ENCODE measurements at regions not wholly inside any gene's neighbourhood (a gene's known extent, or its start where the extent isn't known, plus 50 kb on each side); places are given as distances from the start of the nearest gene placed in this dataset.
A peak's percentile ranks its signal among the peaks of the same experiment; 100 is the strongest.

DNA sequence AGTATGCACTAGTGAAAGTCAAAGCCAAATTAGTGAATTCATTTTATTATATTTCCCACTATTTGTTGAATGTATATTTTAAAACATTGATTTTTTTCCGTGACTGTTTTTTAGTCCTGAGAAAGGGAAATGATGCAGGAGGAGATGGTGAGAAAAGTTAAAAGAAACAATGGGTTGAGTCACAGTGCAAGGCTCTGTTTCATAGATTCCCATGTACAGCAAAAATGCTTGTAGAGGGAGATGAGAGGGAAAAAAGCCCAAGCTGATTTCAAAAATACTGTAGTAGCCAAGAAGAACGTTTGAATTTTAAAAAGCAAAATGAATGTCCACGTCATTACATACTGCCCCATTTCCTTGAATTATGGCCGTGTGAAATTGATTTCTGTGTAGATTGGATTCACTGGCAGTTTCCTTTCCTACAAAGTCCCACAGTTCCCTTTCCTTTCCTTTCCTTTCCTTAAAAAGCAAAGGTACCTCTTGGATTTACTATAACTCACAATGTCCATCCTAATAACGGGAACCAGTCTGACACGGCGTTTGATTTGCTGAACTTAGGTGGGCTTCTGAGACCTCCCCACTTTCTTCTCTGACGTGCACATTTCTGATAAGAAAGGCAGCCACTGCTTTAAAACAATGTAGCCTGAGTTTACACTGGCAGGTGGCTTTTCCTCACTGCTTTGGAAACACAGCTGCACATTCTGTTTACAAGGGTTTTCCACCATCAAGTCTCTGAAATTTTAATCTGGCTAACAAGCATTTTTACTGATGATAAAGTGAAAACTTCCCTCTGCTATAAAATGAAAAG lies 63.7 kb downstream of the SPCS3 start:
- no peak for ATAC-seq (ENCODE audit: low read depth in 2 of 2)
- Mint-ChIP-seq H3K27me3 (peaks cover 0 to 17% (median 6%) of the 10 kb centered on the region in 3 donors), H3K9me3 (no peaks in the 10 kb centered on the region), H3K4me3 (no peak overlapping the region), H3K36me3 (no peaks in the 10 kb centered on the region), H3K27ac (no peak overlapping the region), H3K4me1 (no peaks in the 10 kb centered on the region)
- no peak for DNase-seq

DNA sequence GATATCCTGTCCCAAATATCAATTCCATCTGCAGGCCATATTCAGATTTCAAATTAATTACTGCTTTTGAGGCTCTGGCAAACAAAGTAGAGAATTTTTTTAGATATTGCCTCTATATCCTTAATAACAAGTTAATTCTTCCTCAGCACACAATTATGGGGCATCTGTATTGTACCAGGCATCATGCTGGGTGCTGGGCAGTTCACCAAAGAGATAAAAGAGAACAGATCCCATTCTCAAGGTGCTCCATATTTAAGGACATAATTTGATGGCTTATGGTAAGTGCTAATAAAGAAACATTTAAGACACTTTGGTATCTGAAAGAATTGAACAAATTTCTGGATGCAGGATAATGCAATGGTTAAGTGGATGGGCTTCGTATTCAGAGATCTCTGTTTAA lies 65.8 kb downstream of the SPCS3 start:
- H3K9me3 Mint-ChIP-seq = no peaks in the 10 kb centered on the region

DNA sequence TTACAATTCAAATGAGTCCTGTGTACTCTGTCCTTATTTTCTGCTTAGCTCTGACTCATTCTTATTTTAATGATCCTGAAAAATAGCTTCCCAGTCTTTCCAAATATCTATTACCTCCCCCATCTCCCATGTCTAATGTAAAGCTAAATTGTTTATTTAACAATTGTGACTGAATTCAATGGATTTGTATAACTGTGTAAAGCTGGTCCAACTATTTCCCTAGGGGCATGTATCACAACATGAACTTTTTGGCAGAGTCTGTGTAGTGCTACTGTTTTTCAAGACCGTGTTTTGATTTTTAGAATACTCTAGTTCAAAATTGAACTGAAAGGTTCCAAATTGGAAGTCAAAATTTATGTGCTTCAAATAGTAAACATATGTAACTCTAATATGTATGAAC lies 67.8 kb downstream of the SPCS3 start:
- no peak overlapping the region for H3K4me3 Mint-ChIP-seq
- H3K27ac Mint-ChIP-seq = no peak overlapping the region
- H3K4me1 Mint-ChIP-seq = no peaks in the 10 kb centered on the region
- peaks cover 0 to 20% (median 6%) of the 10 kb centered on the region in 3 donors for H3K27me3 Mint-ChIP-seq
- no peaks in the 10 kb centered on the region for H3K9me3 Mint-ChIP-seq
- ATAC-seq (ENCODE audit: low read depth in 2 of 2) = no peak
- H3K36me3 Mint-ChIP-seq = no peaks in the 10 kb centered on the region
- DNase-seq = no peak

More for the DNA sequence above, 65.8 kb downstream of the SPCS3 start:
- Mint-ChIP-seq H3K27me3 (peaks cover 0 to 11% (median 6%) of the 10 kb centered on the region in 3 donors), H3K27ac (no peak overlapping the region), H3K36me3 (no peaks in the 10 kb centered on the region), H3K4me1 (no peaks in the 10 kb centered on the region), H3K4me3 (no peak overlapping the region)
- ATAC-seq (ENCODE audit: low read depth in 2 of 2) = no peak
- DNase-seq = no peak

DNA sequence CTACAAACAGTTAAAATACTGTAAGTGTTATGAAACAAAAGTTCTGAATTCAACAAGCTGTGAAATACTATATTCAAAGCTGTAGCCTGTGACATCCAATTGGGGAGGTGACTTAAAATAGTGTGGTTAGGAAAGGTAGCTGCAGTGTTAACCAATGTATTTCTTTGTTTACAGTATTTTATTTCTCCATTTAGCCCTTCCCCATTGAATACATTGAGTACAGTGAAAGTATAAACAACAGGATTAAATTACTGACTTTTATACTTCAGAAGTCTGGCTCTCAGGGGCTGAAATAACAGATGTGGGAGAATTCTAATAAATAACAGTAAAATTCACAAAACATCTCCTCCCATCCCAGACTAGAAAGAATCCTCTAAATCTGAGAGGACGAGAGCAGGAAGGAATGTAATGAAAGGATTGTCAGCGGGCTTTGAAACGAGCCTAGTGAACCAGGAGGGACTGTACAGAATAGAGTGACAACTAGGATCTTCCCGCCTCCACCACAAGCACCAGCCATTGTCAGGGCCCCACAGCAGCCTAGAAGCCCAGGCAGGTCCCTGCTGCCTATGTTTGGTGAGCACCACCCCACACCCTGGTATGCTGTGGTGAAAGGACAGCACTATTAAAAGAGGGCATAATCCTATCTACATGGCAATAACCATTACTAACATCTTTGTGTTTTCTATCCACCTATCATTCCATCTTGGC lies 73.7 kb downstream of the SPCS3 start:
- H3K27me3 Mint-ChIP-seq = peaks cover 0 to 9% (median 4%) of the 10 kb centered on the region in 3 donors
- DNase-seq (no peak), ATAC-seq (ENCODE audit: low read depth in 2 of 2) (no peak)
- H3K4me1 Mint-ChIP-seq = no peaks in the 10 kb centered on the region
- H3K27ac Mint-ChIP-seq = no peak overlapping the region
- H3K4me3 Mint-ChIP-seq = no peak overlapping the region
- no peaks in the 10 kb centered on the region for H3K36me3 Mint-ChIP-seq
- peaks cover 0 to 9% (median 0%) of the 10 kb centered on the region in 7 donors for H3K9me3 Mint-ChIP-seq

DNA sequence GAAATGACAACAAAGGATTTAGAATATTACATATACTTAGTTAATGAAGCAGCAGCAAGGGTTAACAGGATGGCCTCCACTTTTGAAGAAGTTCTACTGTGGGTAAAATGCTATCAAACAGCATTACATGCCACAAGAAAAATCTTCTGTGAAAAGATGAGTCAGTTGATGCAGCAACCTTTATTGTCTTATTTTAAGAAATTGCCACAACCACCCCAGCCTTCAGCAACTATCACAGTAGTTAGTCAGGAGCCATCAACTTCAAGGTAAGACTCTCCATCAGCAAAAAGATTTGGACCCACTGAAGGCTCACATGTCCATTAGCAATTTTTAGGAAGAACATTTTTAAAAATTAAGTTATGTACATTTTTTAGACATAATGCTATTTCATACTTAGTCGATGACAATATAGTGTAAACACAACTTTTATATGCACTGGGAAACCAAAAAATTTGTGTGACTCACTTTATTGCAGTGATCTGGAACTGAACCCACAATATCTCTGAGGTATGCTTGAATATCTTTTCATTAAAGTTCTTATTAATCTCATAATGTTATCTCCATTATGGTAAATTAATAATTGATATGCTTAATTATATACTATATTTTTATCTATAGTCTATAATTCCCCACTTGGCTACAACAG lies 81.2 kb downstream of the SPCS3 start:
- Mint-ChIP-seq H3K9me3 (peaks cover 0 to 20% (median 9%) of the 10 kb centered on the region in 7 donors), H3K4me1 (no peaks in the 10 kb centered on the region), H3K27me3 (peaks cover 0 to 8% (median 0%) of the 10 kb centered on the region in 3 donors), H3K27ac (no peak overlapping the region), H3K36me3 (no peaks in the 10 kb centered on the region), H3K4me3 (no peak overlapping the region)
- ATAC-seq (ENCODE audit: low read depth in 2 of 2) (no peak), DNase-seq (no peak)

DNA sequence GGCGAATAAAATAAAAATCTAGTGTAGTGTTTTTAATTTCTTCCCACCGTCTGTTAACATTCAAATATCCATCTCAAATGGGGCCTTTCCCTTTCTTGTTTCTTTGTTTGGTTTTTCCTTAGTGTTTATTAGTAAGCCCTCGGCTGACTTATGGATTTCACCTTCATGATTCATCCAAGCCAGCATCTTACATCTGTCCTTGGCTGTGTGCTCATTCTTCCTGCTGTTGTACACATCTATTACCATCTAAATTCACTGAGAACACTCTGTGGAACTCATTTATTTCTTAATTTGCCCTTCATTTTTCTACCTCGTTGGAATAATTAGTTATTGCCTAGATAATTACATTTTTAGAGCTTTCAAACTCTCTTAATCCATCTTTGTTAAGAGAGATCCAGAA lies 84.9 kb downstream of the SPCS3 start:
- no peaks in the 10 kb centered on the region for H3K36me3 Mint-ChIP-seq
- DNase-seq = no peak
- no peaks in the 10 kb centered on the region for H3K4me1 Mint-ChIP-seq

DNA sequence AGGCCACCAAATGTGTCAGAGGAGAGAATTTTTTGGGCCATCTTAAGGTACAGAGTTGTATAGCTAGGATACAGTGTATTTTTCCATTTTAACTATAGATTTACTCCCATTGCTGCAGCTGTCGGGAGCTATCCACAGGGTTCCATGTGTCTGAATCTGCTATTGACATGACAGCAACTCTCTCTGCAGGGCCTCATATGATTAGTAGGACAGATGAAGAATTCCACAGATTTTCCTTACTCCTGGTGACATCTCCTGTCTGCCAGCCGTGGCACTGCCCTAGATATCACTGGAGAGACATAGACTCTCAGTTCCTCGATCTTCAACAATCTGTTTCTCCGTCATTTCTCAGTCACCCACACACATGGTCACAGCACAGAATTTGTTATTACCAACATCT lies 86.5 kb downstream of the SPCS3 start:
- peaks cover 0 to 3% (median 0%) of the 10 kb centered on the region in 3 donors for H3K27me3 Mint-ChIP-seq
- peaks cover 0 to 6% (median 0%) of the 10 kb centered on the region in 7 donors for H3K9me3 Mint-ChIP-seq
- no peaks in the 10 kb centered on the region for H3K4me1 Mint-ChIP-seq

More for the DNA sequence above, 84.9 kb downstream of the SPCS3 start:
- Mint-ChIP-seq H3K9me3 (peaks cover 0 to 12% (median 2%) of the 10 kb centered on the region in 7 donors), H3K4me3 (no peak overlapping the region), H3K27ac (peak overlapping the region in 1 of 6 donors; percentile 72), H3K27me3 (peaks cover 0 to 3% (median 0%) of the 10 kb centered on the region in 3 donors)
- no peak for ATAC-seq (ENCODE audit: low read depth in 2 of 2)

DNA sequence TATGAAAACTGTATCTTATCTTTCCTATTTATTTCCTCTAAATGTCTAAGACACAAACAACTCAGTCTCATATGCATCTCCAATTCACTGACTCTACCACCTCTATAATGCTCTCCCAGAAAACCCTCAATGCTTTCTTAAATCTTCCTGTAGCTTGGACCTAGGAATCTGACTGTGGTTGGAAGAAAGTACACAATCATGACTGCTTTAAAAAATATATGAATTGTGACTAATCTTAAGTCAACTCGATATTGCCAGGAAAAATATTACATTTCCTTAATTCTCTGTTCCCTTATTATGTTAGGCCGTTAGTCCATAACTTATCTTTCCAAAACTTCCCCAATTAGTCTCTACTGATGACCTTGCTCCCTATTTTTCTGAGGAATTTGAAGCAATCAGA lies 87.0 kb downstream of the SPCS3 start:
- ATAC-seq (ENCODE audit: low read depth in 2 of 2) = no peak
- H3K9me3 Mint-ChIP-seq = peaks cover 0 to 4% (median 3%) of the 10 kb centered on the region in 7 donors
- H3K27ac Mint-ChIP-seq = no peak overlapping the region
- no peaks in the 10 kb centered on the region for H3K4me1 Mint-ChIP-seq
- H3K27me3 Mint-ChIP-seq = peaks cover 0 to 3% (median 0%) of the 10 kb centered on the region in 3 donors
- H3K4me3 Mint-ChIP-seq = no peak overlapping the region
- DNase-seq = no peak
- H3K36me3 Mint-ChIP-seq = no peaks in the 10 kb centered on the region

More for the DNA sequence above, 86.5 kb downstream of the SPCS3 start:
- DNase-seq = no peak
- no peaks in the 10 kb centered on the region for H3K36me3 Mint-ChIP-seq
- no peak for ATAC-seq (ENCODE audit: low read depth in 2 of 2)
- no peak overlapping the region for H3K27ac Mint-ChIP-seq
- H3K4me3 Mint-ChIP-seq = no peak overlapping the region

DNA sequence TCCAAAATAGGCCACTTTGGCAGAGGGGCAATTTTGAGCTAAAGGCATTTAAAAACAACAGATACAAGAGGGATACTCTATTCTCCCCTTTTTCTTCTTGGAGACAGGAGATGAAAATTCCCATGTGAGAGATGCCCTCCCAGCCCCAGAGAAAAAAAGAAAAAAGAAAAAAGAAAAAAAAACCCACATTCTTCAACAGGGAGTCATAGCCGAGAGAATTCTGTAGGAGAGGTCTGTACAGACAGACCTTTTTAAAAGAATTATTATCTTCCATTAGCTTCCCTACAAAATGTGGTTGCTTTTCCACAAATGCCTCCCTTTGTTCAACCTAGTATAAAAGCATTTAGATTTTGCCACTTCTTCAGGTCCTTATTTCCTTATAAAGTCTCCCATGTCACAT lies 89.9 kb downstream of the SPCS3 start:
- DNase-seq (no peak), ATAC-seq (ENCODE audit: low read depth in 2 of 2) (no peak)
- H3K9me3 Mint-ChIP-seq = peaks cover 0 to 4% (median 0%) of the 10 kb centered on the region in 7 donors
- peaks cover 0 to 2% (median 0%) of the 10 kb centered on the region in 3 donors for H3K27me3 Mint-ChIP-seq
- H3K36me3 Mint-ChIP-seq = no peaks in the 10 kb centered on the region
- H3K4me1 Mint-ChIP-seq = no peaks in the 10 kb centered on the region
- H3K4me3 Mint-ChIP-seq = no peak overlapping the region
- no peak overlapping the region for H3K27ac Mint-ChIP-seq

DNA sequence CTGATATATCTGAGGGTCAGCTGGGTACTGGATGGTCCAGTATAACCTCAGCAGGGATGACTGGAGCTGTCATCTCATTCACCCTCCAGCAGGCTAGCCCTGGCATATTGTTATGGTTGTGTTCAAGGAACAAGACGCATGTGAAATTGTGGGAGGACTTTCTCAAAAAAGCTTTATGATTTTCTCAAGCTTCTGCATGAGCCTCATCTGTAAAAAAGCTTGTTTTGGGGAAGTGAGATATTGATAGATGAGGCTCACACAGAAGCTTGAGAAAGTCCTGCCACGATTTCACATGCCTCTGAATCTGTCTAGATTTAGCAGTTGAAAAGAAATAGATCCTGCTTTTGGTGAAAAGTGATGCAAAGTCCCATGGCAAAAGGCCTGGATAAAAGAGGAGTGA lies 93.4 kb downstream of the SPCS3 start:
- Mint-ChIP-seq H3K27me3 (peaks cover 0 to 9% (median 5%) of the 10 kb centered on the region in 3 donors), H3K4me3 (no peak overlapping the region), H3K27ac (no peak overlapping the region)

DNA sequence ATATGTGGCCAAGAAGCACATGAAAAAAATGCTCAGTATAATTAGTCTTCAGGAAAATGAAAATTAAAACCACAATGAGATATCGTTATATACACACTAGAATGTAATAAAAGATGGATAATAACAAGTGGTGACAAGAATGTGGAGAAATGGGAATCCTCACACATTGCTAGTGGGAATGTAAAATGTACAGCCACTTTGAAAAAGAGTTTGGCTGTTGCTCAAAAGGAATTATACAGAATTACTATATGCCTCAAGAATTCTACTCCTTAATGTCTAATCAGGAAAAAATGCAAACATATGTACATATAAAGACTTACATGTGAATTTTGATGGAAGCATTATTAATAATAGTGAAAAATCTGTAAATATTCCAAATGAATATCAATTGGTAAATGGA lies 102.2 kb downstream of the SPCS3 start:
- H3K4me3 Mint-ChIP-seq = no peak overlapping the region
- H3K27ac Mint-ChIP-seq = no peak overlapping the region
- H3K27me3 Mint-ChIP-seq = peaks cover 0 to 6% (median 0%) of the 10 kb centered on the region in 3 donors
- H3K9me3 Mint-ChIP-seq = peaks cover 0 to 7% (median 2%) of the 10 kb centered on the region in 7 donors
- no peaks in the 10 kb centered on the region for H3K4me1 Mint-ChIP-seq
- H3K36me3 Mint-ChIP-seq = no peaks in the 10 kb centered on the region
- DNase-seq = no peak
- ATAC-seq (ENCODE audit: low read depth in 2 of 2) = no peak

More for the DNA sequence above, 93.4 kb downstream of the SPCS3 start:
- ATAC-seq (ENCODE audit: low read depth in 2 of 2) (no peak), DNase-seq (no peak)
- peaks cover 0 to 9% (median 2%) of the 10 kb centered on the region in 7 donors for H3K9me3 Mint-ChIP-seq
- no peaks in the 10 kb centered on the region for H3K4me1 Mint-ChIP-seq
- no peaks in the 10 kb centered on the region for H3K36me3 Mint-ChIP-seq

DNA sequence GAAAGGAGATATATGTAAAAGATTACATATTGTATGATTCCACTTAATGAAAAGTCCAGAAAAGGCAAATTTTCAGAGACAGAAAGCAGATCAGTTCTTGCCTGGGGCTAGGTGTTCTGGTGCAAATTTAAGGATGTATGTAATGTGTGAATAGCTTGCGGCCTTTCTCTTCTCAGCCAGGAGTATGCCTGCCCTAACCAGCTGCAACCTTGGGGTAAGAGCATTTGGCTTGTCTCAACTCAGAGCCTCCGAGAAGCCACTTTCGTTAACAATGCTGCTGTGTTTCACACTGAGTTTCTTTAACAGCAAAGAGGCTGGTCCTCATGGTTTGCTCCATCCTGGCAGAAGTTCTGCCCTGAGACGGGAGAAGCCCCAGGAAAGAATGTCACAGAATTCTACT lies 102.7 kb downstream of the SPCS3 start:
- no peak overlapping the region for H3K4me3 Mint-ChIP-seq
- H3K9me3 Mint-ChIP-seq = peaks cover 0 to 6% (median 0%) of the 10 kb centered on the region in 7 donors
- peaks cover 0 to 1% (median 0%) of the 10 kb centered on the region in 3 donors for H3K27me3 Mint-ChIP-seq
- H3K4me1 Mint-ChIP-seq = no peaks in the 10 kb centered on the region
- ATAC-seq (ENCODE audit: low read depth in 2 of 2) (no peak), DNase-seq (no peak)
- H3K36me3 Mint-ChIP-seq = no peaks in the 10 kb centered on the region
- H3K27ac Mint-ChIP-seq = no peak overlapping the region

DNA sequence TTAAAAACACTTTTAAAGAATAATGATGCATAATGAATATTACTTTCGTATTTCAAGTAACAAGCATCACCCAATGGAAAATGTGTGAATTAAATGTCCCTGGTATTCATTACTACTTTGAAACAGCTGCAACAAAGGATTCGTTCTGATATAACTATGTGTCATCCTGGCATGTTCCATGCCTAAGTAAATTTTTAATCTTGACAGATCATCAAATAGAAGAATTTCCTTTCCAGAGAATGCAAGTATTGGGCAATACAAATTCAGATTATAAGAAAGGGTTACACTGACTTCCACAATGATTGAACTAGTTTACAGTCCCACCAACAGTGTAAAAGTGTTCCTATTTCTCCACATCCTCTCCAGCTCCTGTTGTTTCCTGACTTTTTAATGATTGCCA lies 105.3 kb downstream of the SPCS3 start:
- Mint-ChIP-seq H3K9me3 (peaks cover 0 to 3% (median 0%) of the 10 kb centered on the region in 7 donors), H3K27me3 (no peaks in the 10 kb centered on the region), H3K4me1 (no peaks in the 10 kb centered on the region), H3K27ac (no peak overlapping the region), H3K36me3 (no peaks in the 10 kb centered on the region), H3K4me3 (no peak overlapping the region)
- DNase-seq (no peak), ATAC-seq (ENCODE audit: low read depth in 2 of 2) (no peak)

Data from naive B cell (primary cell).